GM21381 (cell line): ENCODE measurements at regions not wholly inside any gene's neighbourhood (a gene's known extent, or its start where the extent isn't known, plus 50 kb on each side); places are given as distances from the start of the nearest gene placed in this dataset.
"Not testable (repeated sequence)": the region's sequence is repeated elsewhere in the genome, so short reads cannot be mapped to it uniquely, and the experiment has no call there.

ENCODE experiments used
- ATAC-seq: cut with Tn5 transposase; IDR thresholded peaks from one replicate; pipeline ENCODE4 v1.9.1; 2021; ENCODE audit warnings: mild to moderate bottlenecking, moderate library complexity; ENCODE audit not compliant: unreplicated experiment

GRCh38 chr4:189533603-189534002 lies 407.1 kb upstream of the FRG1 start:
- ATAC-seq = no peak

DNA sequence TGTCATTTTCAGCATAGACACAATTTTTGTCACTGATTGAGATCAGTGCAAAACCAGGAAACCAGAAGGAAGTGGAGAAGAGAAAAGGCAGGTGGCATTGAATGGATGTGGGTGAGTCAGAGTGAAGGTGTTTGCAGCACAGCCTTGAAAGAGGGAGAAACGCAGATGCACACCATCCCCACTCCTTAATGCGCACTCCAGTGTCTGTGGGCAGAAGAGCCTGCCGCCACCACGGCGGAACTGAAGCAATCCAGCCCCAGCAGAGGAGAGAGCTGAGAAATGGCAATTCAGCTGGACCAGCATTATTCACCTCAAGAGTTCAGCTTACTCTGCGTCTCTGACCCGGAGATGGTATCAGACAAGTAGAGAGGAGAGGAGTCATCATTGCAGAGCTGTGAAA lies 393.1 kb upstream of the FRG1 start:
- ATAC-seq = no peak

DNA sequence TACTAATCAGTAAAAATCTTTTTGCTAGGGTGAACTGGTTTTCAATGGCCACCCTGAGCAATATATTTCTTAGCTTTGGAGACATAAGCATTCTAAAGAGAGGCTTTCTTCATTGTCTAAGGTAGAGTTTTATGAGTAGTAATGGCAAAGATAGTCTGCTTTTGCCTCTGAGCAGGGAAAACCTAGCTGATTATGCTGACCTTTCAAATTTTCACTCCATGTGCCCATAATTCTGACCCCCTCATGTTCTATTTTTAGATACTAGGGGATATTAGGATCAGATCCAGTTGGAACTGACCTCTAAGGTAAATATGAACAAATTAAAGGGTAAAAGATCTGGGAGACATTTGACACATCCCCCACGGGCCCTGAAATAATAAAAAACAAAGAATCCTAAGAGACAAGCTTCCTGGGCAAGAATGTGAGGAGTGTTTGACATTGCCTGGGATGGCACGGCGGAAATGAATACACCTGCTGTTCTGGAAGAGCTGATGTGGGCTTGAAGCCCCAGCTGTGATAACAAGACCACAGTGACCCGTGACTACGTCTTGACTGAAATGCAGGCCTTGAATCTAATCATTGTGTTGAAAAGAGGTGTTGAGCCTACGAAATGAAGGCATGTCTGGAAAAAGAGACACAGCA lies 392.1 kb upstream of the FRG1 start:
- no peak for ATAC-seq

DNA sequence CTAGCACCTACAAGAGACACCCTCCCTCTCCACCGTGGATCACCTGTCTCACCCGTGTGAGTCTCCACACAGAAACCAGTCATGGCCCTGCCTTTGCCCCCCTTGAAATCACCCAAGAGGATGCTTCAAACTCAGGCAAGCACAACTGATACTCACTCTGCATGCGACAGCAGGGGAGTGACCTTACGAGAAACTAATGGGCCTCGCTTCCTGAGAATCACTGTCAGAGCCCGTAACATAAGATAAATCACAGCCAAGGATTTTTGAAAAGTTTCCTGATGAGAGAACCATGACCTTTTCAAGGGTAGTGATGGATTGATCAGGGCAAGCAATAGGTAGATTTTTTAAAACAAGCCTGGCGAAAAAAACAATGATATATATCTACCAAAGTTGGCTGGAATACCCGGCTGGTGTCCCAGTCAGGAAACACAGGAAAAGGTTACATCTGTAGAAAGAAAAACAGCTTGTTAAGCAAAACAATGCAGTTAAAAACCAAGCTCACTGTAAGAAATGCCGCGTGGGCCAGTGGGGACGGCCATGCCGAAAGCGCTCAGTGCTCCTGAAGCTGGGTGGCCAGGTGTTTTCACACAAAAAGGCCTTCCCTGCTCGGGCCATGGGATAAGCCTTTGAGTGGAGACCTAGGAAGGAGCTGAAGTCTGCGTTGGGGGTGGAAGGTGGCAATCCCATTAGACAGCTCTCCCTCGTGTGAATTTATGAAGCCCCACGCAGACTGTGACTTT lies 388.6 kb upstream of the FRG1 start:
- ATAC-seq = not testable (repeated sequence)

DNA sequence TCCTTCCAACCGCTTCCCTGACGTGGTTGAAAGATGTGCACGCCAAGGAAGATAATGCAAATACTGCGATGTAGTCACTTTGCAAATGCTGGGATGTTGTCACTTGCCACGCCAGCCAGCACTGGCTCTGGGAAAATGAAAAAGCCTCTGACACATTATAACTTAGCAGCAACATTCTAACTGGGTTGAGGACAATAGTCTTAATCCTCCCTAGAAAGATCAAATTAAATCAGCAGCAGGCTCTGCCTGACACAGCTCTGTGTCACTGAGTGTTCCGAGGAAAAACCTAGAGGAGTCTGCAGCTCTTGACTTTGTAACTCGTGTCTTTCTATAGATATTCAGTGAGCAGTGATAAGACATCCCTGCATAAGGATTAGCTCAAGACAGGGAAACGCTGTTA lies 380.1 kb upstream of the FRG1 start:
- ATAC-seq = not testable (repeated sequence)

DNA sequence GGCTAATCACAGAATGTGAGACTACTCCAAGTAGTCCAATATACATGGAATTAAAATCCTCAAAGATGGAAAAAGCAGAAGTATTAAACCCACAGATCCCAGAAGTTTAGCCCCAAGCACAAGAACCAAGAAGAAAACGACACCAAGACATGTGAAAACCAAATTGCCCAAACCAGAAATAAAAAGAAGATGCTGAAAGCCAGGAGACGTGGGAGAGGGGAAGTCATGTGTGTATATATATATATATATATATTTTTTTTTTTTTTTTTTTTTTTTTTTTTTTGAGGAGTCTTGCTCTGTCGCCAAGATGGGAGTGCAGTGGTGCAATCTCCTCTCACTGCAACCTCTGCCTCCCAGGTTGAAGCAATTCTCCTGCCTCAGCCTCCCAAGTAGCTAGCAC lies 376.9 kb upstream of the FRG1 start:
- not testable (repeated sequence) for ATAC-seq

GRCh38 chr4:189566271-189566670 lies 374.4 kb upstream of the FRG1 start:
- ATAC-seq = not testable (repeated sequence)

DNA sequence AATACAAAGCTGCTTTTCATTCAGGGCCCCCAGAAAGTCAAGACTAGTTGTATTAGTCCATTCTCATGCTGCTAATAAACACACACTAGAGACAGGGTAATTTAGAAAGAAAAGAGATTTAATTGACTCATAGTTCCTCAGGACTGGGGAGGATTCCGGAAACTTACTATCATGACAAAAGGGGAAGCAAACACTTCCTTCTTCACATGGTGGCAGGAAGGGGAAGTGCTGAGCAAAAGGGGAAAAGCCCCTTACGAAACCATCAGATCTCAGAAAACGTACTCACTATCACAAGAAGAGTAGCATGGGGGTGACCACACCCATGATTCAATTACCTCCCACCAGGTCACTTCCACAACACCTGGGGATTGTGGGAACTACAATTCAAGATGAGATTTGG lies 373.8 kb upstream of the FRG1 start:
- ATAC-seq = not testable (repeated sequence)

GRCh38 chr4:189579645-189580044 lies 361.0 kb upstream of the FRG1 start:
- not testable (repeated sequence) for ATAC-seq

DNA sequence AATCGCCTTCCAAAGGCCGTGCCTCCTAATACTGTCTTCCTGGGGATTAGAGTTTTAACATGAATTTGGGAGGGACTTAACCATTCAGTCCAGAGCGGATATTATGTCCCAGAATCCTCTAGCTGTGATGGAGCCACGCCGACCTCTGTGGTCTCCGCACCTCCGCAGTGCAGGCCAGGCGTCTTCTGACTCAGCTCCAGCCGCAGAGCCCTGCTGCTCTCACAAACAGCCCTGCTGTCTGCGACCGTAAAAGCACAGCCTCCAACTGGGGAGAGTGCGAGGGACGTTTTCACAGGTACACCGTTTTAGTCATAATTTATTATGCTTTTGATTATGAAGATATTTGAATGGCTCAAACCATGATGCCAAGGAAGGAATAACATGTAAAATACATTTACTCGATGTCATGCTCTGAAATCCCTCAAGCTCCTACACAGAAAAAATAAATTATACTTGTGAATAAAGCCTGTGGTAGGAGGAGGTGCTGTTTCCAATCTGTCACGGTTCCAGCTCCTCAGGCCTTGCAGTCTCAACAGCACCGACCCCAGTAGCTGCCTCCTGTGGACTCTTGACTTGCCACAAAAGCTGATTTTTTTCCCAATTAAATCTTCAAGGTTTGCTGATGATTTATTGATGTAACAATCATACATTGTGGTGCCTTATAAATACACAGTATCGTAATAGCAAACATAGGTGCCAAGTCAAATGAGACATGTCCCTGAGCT lies 353.6 kb upstream of the FRG1 start:
- not testable (repeated sequence) for ATAC-seq

DNA sequence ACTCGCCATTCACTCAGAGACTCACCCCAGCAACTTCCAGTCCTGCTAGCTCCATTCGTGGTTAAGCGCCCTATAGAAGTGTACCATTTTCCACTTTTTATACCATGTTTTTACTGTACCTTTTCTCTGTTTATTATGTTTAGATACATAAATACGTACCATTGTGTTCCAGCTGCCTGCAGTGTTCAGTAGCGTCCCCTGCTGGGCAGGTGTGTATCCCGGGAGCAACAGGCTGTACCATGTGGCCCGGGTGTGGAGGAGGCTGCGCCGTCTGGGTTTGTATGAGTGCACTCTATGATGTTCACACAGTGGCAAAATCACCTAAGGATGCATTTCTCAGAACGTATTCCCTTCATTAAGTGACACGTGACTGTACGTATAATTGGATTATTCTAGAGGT lies 351.5 kb upstream of the FRG1 start:
- not testable (repeated sequence) for ATAC-seq

DNA sequence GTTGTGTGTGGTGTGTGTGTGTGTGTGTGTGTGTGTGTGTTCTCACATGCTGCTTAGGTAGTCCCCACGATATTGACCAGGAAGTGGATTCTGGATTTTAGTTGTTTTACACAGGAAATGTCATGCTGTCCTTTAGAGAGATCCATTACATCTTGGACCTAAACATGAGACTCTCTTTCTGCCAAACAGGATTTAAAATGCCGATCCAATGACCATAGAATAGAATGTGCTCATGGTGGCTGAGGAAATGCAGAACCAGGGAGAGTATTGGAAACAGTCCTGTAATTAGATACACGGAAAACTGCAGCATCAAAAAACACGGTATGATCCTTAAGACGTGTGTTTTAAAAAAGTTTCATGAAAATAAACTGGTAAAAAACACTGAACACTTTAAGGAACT lies 347.8 kb upstream of the FRG1 start:
- ATAC-seq = no peak

- no peak for ATAC-seq
These were observed 343.3 kb upstream of the FRG1 start for GRCh38 chr4:189597341-189597740.

- no peak for ATAC-seq
These were observed 340.4 kb upstream of the FRG1 start for GRCh38 chr4:189600264-189600663.

DNA sequence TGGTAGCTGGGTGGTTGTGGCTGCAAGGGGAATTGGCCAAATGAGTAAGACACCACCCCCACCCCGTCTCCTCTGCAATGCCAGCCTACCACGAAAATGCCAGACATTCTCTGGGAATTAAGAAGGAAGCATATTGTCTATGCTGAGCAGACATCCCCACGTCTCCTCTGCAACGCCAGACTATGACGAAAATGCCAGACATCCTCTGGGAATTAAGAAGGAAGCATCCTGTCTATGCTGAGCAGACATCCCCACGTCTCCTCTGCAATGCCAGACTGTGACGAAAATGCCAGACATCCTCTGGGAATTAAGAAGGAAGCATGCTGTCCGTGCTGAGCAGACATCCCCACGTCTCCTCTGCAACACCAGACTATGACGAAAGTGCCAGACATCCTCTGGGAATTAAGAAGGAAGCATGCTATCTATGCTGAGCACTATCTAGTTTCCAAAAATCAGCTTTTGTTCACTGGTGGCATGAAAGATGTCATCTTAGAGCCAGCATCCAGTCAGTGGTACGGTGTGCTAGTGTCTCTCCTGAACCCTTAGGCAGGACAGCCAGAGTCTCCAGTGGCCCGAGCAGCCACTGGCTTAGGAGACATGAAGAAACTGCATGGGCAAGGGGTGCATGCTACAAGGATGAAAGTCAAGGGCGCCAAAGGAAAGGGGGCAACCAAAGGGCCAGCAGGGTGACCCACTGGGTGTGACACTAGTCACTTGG lies 339.8 kb upstream of the FRG1 start:
- ATAC-seq = no peak

- ATAC-seq = not testable (repeated sequence)
These were observed 337.8 kb upstream of the FRG1 start for GRCh38 chr4:189602827-189603226.

GRCh38 chr4:189610571-189610970 lies 330.1 kb upstream of the FRG1 start:
- not testable (repeated sequence) for ATAC-seq

DNA sequence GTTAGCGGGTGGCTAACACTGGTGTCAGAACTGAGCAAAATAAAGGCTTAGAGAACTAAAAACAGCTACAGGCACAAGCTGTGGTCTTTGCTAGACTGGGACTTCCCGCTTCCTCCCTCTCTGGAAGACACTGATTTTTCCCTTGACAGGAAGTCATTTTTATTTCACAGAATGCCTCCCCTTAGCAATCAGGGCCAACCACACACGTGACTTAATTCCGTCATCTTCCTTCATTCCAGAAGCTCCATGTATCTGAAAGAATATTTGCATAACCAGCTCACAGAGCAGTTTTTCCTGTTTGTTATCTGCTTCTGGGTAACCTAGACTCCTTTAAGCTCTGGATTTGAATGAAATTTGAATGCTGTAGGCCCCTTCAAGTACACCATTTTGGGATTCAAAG lies 327.5 kb upstream of the FRG1 start:
- ATAC-seq = no peak

GRCh38 chr4:189615217-189615663 lies 325.4 kb upstream of the FRG1 start:
- ATAC-seq = no peak

DNA sequence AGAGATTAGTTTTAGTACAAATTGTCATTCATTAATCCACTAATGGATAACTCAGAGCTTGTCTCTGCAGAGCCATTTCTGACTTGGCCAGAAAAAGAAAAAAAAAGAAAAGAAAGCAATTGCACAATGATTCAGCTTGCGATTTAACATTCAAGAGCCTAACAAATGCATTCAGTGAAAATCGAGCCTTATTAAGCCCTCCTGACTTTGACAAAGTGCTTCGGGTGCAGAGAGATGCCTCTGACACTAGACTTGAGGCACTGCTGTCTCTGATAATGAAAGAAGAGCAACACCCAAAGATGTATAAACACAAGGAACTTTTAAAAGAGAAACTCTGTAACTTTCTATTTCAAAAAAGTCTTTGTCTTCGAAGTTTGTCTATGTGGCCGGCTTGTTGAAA lies 322.9 kb upstream of the FRG1 start:
- ATAC-seq = not testable (repeated sequence)
